Muscle of back (tissue), 3 donors: ENCODE measurements at regions not wholly inside any gene's neighbourhood (a gene's known extent, or its start where the extent isn't known, plus 50 kb on each side); places are given as distances from the start of the nearest gene placed in this dataset.

ENCODE experiments used
- DNase-seq, 3 donors: peaks; one replicate each; pipeline versions ENCODE4 v3.0.0 to v3.0.0-alpha.2; 2013

DNA sequence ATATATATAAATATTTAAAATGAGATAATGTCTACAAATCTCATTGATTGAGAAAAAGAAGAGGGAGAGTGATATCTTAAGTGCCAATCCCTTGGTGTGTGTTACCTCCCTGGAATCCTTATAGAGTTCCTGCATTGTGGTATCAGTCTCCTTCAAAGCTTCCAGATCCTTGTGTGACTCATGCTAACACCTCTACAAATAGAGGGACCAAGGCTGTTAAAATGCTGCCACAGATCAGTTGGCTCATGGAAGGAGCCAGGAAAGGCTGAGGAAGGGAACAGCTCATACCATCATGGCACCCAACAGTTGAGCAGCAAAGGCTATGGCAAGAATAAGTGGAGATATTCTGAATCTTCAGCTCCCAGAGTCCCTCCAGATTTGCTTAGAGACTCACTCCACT lies 163.6 kb upstream of the ISX start:
- no peak for DNase-seq

DNA sequence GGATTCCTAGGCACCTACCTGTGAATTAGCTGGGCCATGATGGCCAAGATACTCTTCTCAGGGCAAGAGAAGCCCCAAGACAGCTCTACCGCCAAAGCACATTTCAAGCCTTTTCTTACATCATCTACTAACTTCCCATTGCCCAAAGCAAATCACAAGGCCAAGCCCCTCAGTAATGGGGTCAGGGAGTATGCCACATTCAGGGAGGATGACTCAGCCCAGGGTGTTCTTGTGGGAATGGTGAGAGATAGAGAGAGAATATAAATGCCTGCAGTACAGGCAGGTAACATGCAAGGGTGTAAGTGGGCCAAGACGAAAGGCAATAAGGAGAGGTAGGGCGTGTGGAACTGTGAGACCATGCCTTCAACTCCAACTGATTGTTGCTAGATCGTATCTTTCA lies 162.5 kb upstream of the ISX start:
- DNase-seq: no peak

DNA sequence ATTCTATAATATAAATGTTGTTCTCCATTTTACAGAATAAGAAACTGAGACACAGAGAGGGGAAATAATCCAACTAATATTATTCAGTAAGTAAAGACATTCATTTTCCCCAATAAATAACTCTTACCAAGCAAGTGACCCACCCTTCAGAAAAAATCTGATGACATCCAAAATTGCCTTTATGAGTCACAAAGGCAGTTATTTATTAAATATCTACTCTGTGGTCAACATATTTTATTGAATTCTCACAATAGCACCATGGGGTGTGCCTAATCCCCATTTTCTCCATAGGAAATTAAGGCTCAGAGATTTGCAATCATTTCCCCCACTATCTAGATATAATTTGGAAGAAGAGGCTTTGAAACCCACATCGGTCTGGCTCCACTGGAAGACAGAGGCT lies 161.5 kb upstream of the ISX start:
- DNase-seq: no peak

DNA sequence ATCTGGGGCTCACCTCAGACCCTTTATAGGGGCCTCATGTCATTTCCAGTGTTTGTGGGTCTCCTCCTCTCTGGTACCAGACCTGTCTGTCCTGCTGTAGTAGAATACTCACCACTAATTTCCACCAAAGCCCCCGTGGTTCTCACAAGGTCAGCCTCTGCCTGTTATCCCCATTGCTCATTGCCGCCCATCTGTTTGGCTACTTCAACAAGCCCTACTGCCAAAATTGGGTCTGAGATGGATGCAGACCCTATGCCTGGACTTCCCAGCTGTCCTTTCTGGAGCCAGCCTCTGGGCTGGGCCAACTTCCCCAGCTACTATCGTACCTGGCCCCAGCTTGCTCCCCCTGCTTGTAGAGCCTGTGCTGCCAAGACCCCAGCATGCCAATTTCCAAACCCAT lies 152.1 kb upstream of the ISX start:
- DNase-seq: peak; percentile 20 to 44 (median 38)

DNA sequence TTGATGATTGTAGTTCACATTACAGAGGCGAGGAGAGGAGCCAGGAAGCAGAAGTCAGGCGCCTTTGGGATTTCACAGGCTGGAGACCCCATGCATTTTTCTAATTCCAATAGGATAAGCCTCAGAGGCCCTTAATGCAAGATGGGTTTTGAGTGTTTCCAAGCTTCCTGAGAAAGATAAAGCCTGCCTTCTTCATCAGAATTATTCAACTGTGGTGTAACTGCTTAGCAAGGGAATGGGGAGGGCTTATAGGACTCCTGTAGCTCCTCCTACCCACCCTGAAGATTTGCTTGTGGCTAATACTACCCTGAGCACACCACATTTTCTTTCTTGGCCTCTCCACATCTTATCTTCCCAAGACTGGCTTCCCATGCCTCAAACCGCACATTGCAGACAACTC lies 151.1 kb upstream of the ISX start:
- DNase-seq: peak in 2 of 3 donors; percentile 5 to 39

DNA sequence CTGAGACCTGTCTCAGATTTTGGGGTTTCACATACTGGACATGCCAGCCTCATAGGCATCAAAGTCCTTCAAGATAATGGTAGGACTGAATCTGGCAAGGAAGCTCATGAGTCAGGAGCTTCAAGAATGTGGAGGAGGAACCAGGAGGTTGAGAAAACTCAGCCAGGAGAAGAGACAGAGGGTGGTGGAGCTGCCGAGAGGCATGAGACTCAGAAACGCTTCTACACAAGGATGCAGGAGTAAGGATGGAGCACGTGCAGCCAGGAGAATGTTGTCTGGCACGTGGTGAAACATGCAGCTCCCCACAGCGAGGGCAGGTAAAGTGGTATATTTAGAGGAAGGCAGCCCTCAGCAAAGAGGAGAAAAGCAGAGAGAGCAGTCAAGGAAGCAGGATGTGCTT lies 148.7 kb upstream of the ISX start:
- DNase-seq: no peak

DNA sequence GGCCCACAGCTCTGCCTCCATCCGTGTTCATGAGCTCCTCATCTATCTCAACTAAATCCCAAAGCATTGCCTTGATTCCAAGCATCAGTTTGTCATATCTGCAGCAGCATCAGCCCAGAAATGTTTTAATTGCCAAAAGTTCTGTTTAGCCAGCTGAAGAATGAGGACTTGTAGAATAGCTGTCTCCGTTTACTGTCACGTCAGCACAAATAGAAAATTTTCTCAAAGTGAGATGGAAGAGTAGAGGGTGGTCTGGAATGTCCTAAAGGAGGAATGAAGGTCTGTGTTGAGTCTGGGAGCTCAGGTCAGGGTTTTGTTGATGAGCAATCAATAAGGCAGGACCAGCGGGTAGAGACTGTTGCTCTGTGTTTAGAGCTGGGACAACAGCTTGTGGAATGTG lies 134.9 kb upstream of the ISX start:
- DNase-seq: no peak

DNA sequence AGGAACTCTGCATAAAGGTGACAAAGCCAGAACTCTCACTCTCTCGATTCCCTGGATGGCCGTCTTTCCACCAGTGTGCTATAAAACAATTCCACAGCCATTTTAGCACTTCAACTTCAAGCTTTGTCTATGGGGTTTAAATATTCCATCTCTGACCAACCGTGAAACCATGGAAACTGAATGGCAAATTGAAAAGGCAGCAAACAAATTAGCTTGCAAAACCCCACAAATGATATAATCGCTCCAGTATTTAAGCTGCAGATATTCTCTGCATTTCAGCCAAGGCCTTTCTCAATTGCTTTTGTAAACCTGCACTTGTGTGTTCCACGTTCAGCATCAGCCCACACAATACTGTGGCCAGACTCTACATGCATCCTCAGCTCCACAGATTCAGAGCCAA lies 131.7 kb upstream of the ISX start:
- DNase-seq: no peak

DNA sequence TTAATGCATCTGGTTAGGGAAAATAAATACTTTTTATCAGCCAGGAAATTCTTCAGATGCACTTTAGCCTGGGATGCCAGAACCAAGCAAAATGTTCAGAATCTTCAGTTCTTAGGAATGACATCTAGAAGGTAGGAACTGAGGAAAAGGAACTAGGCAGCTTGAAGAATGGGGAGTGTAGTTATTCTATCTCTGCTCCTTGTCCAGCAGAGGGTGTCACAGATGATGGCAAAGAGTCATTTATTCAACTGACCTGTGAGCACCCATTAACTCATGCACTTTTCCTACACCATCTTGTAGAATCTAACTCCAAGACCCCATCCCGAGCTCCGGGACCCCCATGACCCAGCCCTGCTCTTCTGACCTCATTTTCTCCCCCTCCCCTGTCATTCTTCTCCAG lies 122.1 kb upstream of the ISX start:
- no peak for DNase-seq

DNA sequence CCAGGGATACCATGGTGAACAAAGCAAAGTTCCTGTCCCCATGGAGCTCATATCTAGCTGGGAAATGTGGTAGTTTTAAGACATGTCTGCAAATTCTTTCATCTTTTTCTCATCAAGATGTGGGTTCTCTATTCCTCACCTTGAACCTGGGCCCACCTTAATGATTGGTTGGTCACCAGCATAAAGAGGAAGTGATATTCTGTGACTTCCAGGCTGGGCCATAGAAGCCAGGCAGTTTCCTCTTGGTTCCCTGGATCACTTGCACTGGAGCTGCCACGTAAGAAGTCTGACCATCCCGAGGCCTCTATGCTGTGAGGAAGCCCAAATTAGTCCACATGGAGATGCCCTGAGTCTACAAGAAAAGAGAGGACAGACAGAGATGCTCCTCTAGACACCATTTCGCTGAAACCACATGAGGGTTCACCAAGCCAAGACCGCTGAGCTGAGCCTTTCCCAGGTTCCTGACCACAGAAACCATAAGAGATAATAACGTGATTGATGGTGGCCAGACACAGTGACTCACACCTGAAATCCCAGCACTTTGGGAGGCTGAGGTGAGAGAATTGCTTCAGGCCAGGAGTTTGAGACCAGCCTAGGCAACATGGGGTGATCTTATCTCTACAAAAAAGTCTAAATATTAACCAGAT lies 119.5 kb upstream of the ISX start:
- DNase-seq: no peak

DNA sequence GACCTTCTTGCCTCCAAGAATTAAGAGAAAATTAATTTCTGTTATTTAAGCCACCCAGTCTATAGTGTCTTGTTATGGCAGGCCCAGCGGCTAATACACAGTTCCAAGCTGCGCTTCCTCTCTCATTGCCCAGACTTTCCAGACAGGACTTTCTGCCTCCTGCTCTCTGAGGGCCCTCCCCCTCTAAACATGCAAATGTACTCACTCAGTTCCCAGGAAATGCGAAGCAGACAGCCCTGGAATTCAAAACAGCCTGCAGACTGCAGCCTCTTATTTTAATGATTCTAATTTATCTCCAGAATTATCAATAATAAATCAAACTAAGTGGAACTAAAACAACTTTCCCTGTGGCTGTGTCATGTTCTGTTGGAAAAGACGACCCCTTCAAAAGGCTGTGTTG lies 115.5 kb upstream of the ISX start:
- DNase-seq: peak in 2 of 3 donors; percentile 5 to 46

DNA sequence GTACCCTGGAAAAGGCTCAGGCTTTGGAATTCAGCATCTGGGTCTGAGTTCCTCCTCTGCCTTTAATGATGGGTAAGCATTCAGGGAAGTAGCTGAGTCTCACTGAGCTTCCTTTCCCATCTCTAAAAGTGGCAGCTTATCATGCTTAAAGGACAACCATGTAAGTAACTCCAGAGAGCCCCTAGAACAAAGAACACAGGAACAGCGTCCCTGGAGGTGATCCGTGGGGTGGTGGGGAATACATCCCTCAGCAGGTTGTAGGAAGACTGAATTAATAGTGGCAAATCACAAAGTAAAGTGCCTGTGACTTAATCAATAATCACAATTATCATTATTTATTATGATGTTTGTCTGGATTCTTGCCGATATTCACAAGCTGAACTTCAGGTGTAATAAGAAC lies 114.7 kb upstream of the ISX start:
- DNase-seq: no peak

DNA sequence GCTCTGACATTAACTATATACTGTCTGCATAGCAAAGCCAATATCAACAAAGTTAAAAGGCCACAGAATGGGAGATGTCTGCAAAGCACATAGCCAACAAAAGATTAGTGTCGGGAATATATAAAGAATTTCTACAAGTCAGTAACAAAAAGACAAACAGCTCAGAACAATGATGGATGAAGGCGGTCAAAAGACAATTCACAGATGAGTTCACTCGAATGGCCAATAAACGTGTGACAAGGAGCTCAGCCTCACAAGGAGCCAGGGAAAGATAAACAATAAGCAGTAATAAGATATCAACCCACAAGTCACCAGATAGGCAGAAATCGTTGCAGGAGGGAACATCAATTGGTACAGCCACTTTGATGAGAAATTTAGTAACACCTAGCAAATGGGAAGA lies 106.0 kb upstream of the ISX start:
- no peak for DNase-seq

DNA sequence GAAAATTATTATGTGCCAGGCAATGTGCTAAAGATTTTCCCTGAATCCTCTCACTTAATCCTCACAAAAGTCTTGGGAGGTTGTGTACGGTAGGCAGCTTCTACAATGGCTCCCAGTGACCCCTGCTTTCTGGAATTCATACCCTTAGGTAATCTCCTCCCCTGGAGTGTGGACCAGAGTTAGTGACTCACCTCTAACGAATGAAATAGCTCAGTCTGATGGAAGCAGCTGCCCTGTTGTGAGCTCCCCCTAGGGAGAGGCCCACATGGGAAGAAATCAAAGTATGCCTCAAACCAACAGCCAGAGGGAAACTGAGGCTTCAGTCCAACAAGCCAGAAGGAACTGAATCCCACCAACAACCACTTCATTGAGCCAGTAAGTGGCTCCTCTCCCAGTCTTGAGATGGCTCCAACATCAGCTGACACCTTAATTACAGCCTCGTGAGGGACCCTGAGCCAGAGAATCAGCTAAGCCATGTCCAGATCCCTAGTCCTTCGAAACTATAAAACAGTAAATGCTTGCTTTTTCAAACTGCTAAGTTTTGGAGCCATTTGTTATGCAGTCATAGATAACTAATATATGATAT lies 98.9 kb upstream of the ISX start:
- no peak for DNase-seq

DNA sequence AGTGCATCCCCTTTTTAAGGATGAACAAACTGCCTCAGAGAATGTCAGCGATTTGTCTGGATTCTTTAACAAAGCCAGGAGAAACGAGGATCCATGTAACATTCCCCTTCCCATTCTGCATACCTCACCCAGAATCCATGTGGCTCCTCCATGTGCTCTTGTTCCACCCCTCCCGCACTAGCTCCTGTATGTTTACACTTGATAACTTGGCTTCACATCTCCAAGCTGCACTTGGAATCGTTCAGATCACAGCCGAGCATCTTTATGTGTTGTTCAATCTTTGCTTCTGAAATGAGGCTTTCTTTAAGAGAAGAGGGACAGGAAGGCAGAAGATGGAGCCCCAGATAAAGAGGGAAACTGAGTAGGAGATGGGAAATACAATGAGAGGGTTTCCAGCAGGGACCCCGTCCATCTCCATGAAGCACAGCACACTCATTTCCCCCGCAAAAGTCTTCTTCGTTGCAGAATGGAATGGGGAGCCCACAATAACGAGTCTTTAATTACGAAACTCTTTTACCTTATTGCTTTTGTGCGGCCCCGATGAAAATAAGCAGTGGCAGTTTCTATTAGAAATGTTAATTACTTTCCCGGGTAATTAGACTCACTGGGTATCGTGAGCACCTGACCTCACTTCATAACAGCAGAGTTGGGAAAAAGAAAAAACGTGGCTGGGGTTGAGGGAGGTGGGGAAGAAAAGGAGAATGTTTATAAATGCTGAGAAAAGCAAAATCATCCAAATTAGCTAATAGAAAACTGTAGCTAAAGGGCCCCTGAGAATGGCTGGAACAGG lies 96.8 kb upstream of the ISX start:
- no peak for DNase-seq

DNA sequence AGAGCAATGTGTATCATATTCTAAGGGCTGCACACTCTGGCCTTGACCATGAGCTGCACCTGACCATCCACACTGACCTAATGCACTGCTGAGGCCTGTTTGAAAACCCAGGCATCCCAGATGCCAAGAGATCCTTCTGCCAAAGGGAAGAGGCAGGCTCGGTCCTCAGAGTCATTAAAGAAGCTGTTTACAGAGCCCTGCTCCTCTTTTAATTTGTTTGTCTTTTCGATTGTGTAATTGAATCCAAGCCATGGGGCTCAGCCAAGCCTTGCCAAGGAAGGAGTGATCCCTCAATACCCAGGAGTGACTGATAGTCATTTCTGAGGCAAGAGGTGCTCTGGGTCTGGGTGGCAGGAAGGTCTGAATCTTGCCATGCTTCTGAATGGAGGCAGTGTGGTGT lies 94.5 kb upstream of the ISX start:
- no peak for DNase-seq

DNA sequence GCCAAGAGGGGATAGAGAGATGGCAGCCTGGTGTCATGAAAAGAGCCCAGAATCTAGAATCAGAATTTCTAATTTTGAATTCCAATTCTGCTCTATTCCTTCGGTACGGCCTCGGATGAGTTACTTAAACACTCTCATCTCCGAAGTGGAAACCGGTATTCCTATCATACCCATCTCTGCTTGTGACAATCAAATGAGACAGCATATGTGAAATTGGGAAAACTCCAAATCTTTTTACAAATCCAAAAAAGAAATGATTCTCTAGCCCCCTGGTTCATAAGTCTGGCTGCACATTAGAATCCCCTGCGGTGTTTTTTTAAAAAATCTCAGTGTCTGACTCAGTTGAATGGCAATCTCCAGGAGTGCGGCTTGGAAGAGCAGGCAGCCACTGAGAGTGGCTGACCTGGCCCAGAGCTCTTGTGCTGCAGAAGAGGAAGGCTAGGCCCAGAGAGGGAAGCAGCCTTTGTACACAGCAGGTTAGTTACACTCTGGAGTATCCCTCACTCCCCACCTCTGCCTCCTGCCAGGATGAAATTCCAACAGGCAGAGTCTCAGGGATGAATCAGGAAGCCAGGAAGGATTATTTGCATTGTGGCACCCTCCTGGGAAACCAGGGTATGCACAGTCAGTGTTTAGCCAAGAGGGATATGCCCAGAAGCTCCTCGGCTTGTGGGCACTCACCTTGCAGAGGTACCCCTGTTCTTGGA lies 93.6 kb upstream of the ISX start:
- DNase-seq: no peak

DNA sequence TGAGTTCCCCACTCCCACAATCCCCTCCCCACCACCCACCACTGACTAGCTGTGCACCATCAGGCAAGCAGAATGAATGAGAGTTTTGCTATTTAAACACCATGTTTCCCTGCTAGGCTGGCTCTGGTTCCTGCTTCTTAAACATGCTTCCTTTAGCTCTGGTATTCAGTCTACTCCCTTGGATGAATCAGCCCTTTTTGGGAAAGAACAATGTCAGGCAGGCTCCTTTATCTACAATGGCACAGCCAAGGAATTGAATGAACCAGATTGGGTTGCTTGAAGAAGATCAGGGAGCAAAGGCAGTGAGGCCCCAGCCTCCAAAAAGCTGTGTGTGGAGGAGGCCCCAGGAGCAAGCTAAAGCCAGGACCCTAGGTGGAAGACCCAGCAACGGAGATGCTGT lies 92.9 kb upstream of the ISX start:
- DNase-seq: no peak

DNA sequence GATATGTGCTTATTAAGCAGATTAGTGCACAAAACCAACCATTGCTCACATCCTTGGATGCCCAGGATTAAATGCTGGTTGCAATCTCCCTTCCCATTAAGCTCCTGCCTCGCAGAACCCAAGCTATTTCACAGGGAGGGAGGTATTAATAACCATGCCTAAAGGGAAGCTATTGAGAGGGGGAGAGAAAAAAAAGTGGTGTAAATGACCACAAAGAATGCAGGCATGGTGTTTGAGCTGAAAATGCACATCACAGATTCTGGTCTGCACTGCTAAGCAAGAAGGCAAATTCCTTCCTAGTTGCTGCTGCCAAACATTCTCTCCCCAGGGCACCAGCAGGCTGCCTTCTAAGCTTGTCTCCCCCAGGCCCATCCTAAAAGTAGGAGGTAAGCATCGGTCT lies 92.0 kb upstream of the ISX start:
- DNase-seq: peak in 1 of 3 donors; percentile 46

DNA sequence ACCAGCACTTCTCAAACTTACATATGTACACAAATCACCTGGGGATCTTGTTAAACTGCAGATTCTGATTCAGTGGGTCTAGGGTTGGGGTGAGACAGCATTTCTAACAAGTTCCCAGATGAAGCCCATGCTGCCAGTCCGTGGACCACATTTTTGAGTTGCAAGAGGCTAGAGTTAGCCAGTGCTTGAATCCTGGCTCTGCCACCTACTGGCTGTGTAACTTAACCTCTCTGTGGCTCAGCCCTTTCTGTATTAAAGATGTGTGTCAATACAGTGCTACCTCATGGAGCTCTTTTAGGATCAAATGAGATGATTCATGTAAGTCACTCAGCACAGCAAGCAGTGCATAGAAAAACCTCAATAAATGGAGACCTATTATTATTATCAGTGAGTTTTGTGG lies 90.2 kb upstream of the ISX start:
- DNase-seq: no peak

DNA sequence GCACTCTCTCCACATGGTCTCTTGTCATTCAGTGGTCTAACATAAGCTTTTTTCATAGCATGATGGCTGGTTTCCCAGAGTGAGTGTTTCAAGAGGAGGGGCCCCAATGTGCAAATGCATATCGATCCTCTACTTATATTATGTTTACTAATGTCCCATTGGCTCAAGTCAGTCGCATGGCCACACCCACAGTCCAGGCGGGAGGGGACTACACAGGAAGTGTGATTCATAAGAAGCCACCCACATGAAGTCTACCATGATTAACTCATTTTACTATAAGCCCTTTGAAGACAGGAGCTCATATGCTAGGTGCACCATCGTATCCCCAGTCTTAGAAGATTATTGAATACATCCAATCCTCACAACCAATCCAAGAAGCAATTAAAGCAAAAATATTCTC lies 89.5 kb upstream of the ISX start:
- no peak for DNase-seq

DNA sequence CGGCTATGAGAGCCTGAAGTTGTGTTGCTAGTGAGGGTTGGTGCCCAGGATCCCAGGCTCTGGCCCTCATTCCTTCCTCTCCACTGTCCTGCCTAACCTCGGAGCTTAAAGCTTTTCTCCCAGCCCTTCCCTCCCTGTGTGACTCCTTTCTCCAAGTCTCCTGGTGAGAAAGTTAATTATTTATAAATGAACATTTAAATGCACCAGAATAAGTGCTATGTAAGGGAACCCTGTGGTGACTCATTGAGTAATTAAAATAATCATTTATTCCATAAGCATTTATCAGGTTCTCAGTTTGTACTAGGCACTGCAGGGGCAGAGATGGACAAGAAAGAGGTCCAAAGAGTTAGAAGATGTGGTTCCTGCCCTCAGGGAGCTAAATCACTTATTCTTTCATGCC lies 89.1 kb upstream of the ISX start:
- DNase-seq: no peak

DNA sequence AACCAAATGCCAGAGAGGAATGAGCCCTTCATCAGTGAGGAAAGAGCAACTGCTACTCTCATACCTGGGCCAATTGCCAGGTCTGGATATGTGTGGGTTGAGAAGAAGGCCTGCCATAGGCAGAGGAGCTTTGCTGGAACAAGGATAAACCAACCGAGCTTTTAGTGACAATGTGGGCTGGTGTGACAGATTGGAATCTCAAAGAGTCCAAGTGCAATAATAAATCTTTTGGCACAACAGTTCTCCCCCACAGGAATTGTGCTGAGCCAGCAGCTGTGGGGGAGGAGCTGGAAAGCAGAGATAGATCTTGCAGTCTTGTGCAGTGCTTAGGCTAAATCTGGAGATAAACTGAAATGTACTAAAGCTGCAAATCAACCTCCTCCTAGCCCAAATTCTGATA lies 79.4 kb upstream of the ISX start:
- peak; percentile 9 to 37 (median 11) for DNase-seq
